ENCODE measurements at regions not wholly inside any gene's neighbourhood (a gene's known extent, or its start where the extent isn't known, plus 50 kb on each side); places are given as distances from the start of the nearest gene placed in this dataset.
A peak's percentile ranks its signal among the peaks of the same experiment; 100 is the strongest.

DNA sequence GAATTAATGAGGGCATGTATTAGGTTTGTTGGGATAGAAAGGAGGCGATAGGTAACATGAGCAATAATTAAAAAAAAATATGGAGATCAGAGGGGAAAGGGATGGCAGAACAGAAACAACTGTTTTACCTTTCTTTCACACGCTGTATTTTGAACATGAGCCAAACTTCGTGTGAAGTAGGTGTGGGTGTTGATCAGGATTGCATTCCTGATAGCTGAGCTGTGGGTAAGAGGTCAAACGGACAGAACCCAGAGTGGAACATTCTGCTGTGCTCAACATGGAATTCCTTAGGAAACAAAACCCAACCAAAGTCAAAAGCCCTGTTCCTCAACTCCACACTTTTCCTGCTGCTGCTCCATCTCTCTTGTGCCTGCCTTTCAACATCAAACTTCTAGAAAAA is 162.5 kb upstream of the CASK start:
- no peaks in the 10 kb centered on the region for H3K27me3 ChIP-seq (ENCODE audit: insufficient read depth, low read length)
- TF ChIP-seq SRF (IDR thresholded peaks at IDR 0.05; ENCODE audit: low read depth) = no peak
- TF ChIP-seq EZH2 (IDR thresholded peaks at IDR 0.05) = no peak
- no peak for TF ChIP-seq YY1 (IDR thresholded peaks at IDR 0.05; ENCODE audit: extremely low read depth, insufficient replicate concordance, low read depth, low read length)
- TF ChIP-seq SIN3A (IDR thresholded peaks at IDR 0.05; ENCODE audit: low read depth) = no peak
- peaks cover 3 to 15% of the 10 kb centered on the region in 2 experiments; a peak in 3 of 4 replicates for H3K4me1 ChIP-seq (ENCODE audit: control insufficient read depth in 1 of 2, insufficient read depth in 2 of 2, low read length in 2 of 2)
- BruUV-seq (replicated peaks) = no TSS peak
- CTCF ChIA-PET = no interaction called here
- no peaks in the 10 kb centered on the region for H4K20me1 ChIP-seq (ENCODE audit: insufficient read depth)
- POLR2A ChIA-PET = no interaction called here
- ATAC-seq (no peak), DNase-seq (ENCODE audit: low read depth, low spot score) (peak; percentile 0)
- no peak overlapping the region for H3K27ac ChIP-seq (ENCODE audit: low read depth, low read length)
- H3K79me2 ChIP-seq (ENCODE audit: insufficient read depth, low read length) = no peaks in the 10 kb centered on the region
- H3K9me3 ChIP-seq (ENCODE audit: control insufficient read depth in 1 of 2, insufficient read depth in 1 of 2, low read depth in 1 of 2, low read length in 2 of 2) = no peaks in the 10 kb centered on the region
- RAD21 ChIA-PET (ENCODE audit: low non-redundant PET in 1 of 2, low total read pairs in 2 of 2, uncharacterized antibody in 2 of 2, unreplicated experiment in 2 of 2) = no interaction called here
- H3K4me3 ChIP-seq (replicated peaks in 1 of 2; ENCODE audit: low read depth in 1 of 2, low read length in 2 of 2) = no peak overlapping the region
- intact Hi-C loops (cut with micrococcal nuclease) = no loop called here
- H3K4me2 ChIP-seq (ENCODE audit: low read length) = peak overlapping the region; percentile 42
- no peaks in the 10 kb centered on the region for H3K36me3 ChIP-seq (ENCODE audit: control insufficient read depth in 1 of 2, insufficient read depth in 2 of 2, low read length in 2 of 2)
- peak overlapping the region; percentile 78 for H2AFZ ChIP-seq (ENCODE audit: low read depth, low read length, poor library complexity, severe bottlenecking)
- no peak overlapping the region for H3K9ac ChIP-seq (ENCODE audit: low read length)
- no peaks in the 10 kb centered on the region for H3K9me2 ChIP-seq (ENCODE audit: insufficient read depth)

DNA sequence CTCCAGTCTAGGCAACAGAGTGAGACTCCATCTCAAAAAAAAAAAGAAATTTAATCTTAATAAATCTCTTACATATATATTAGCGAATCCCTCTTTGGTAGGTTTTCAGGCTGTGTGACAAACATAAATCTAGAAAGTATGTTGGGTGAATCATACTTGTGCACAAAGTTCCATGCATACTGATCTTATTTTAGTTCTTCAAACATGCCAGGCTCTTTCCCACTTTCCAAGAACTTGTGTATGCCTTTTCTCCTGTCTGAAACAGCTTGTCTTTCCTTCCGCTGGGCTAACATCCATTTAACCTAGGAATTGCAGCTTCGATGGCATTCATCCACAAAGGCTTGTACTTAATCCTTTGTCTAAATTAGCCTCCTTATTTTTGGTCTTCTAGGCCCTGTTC is 156.6 kb upstream of the CASK start:
- intact Hi-C loops (cut with micrococcal nuclease) = no loop called here
- Histone ChIP-seq H3K9me3 (ENCODE audit: control insufficient read depth in 1 of 2, insufficient read depth in 1 of 2, low read depth in 1 of 2, low read length in 2 of 2) (no peaks in the 10 kb centered on the region), H3K36me3 (ENCODE audit: control insufficient read depth in 1 of 2, insufficient read depth in 2 of 2, low read length in 2 of 2) (no peaks in the 10 kb centered on the region), H3K4me3 (replicated peaks in 1 of 2; ENCODE audit: low read depth in 1 of 2, low read length in 2 of 2) (no peak overlapping the region), H3K9me2 (ENCODE audit: insufficient read depth) (no peaks in the 10 kb centered on the region), H3K27me3 (ENCODE audit: insufficient read depth, low read length) (no peaks in the 10 kb centered on the region), H3K27ac (ENCODE audit: low read depth, low read length) (no peak overlapping the region), H4K20me1 (ENCODE audit: insufficient read depth) (no peaks in the 10 kb centered on the region), H3K79me2 (ENCODE audit: insufficient read depth, low read length) (no peaks in the 10 kb centered on the region), H3K4me2 (ENCODE audit: low read length) (no peak overlapping the region), H3K4me1 (ENCODE audit: control insufficient read depth in 1 of 2, insufficient read depth in 2 of 2, low read length in 2 of 2) (no peaks in the 10 kb centered on the region), H3K9ac (ENCODE audit: low read length) (no peak overlapping the region), H2AFZ (ENCODE audit: low read depth, low read length, poor library complexity, severe bottlenecking) (no peak overlapping the region)
- TF ChIP-seq ZNF274 (IDR thresholded peaks at IDR 0.05; ENCODE audit: low read depth, low read length) (no peak), JUND (IDR thresholded peaks at IDR 0.05) (no peak), EZH2 (IDR thresholded peaks at IDR 0.05) (no peak), SIN3A (IDR thresholded peaks at IDR 0.05; ENCODE audit: low read depth) (no peak)
- TF ChIP-seq, protein P1, sequence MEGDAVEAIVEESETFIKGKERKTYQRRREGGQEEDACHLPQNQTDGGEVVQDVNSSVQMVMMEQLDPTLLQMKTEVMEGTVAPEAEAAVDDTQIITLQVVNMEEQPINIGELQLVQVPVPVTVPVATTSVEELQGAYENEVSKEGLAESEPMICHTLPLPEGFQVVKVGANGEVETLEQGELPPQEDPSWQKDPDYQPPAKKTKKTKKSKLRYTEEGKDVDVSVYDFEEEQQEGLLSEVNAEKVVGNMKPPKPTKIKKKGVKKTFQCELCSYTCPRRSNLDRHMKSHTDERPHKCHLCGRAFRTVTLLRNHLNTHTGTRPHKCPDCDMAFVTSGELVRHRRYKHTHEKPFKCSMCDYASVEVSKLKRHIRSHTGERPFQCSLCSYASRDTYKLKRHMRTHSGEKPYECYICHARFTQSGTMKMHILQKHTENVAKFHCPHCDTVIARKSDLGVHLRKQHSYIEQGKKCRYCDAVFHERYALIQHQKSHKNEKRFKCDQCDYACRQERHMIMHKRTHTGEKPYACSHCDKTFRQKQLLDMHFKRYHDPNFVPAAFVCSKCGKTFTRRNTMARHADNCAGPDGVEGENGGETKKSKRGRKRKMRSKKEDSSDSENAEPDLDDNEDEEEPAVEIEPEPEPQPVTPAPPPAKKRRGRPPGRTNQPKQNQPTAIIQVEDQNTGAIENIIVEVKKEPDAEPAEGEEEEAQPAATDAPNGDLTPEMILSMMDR (IDR thresholded peaks at IDR 0.05 in 2 of 3, conservative IDR thresholded peaks at IDR 0.05 in 1 of 3; ENCODE audit: borderline replicate concordance in 1 of 3, insufficient read depth in 1 of 3, low read depth in 2 of 3, low read length in 2 of 3) = no peak
- TF ChIP-seq, protein P2, sequence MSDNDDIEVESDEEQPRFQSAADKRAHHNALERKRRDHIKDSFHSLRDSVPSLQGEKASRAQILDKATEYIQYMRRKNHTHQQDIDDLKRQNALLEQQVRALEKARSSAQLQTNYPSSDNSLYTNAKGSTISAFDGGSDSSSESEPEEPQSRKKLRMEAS (IDR thresholded peaks at IDR 0.05) = no peak
- TF ChIP-seq, protein P3, sequence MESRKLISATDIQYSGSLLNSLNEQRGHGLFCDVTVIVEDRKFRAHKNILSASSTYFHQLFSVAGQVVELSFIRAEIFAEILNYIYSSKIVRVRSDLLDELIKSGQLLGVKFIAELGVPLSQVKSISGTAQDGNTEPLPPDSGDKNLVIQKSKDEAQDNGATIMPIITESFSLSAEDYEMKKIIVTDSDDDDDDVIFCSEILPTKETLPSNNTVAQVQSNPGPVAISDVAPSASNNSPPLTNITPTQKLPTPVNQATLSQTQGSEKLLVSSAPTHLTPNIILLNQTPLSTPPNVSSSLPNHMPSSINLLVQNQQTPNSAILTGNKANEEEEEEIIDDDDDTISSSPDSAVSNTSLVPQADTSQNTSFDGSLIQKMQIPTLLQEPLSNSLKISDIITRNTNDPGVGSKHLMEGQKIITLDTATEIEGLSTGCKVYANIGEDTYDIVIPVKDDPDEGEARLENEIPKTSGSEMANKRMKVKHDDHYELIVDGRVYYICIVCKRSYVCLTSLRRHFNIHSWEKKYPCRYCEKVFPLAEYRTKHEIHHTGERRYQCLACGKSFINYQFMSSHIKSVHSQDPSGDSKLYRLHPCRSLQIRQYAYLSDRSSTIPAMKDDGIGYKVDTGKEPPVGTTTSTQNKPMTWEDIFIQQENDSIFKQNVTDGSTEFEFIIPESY (IDR thresholded peaks at IDR 0.05; ENCODE audit: extremely low read depth, insufficient replicate concordance, low read length) = no peak
- DNase-seq (ENCODE audit: low read depth, low spot score) = no peak
- ChIA-PET RAD21 (ENCODE audit: low non-redundant PET in 1 of 2, low total read pairs in 2 of 2, uncharacterized antibody in 2 of 2, unreplicated experiment in 2 of 2) (no interaction called here), CTCF (no interaction called here), POLR2A (no interaction called here)
- no TSS peak for BruUV-seq (replicated peaks)
- ATAC-seq = no peak

All from HCT116 (cell line).